HUES48 (cell line): ENCODE measurements at regions not wholly inside any gene's neighbourhood (a gene's known extent, or its start where the extent isn't known, plus 50 kb on each side); places are given as distances from the start of the nearest gene placed in this dataset.

Source experiments
- H3K27ac ChIP-seq: one replicate; pipeline ENCODE4 v1.7.0; 2013; ENCODE audit warnings: low read depth, low read length, inconsistent platforms
- H3K27me3 ChIP-seq: 2 replicates; pipeline ENCODE4 v1.6.1; 2013; ENCODE audit warnings: mild to moderate bottlenecking, low read length; ENCODE audit not compliant: control insufficient read depth, insufficient read depth
- H3K36me3 ChIP-seq: 2 replicates; pipeline ENCODE4 v1.6.1; 2013; ENCODE audit warnings: low read length; ENCODE audit not compliant: control insufficient read depth, insufficient read depth
- H3K4me1 ChIP-seq: 2 replicates; pipeline ENCODE4 v1.6.1; 2013; ENCODE audit warnings: mild to moderate bottlenecking, low read length; ENCODE audit not compliant: control insufficient read depth, insufficient read depth
- H3K4me3 ChIP-seq: 2 replicates; pipeline ENCODE4 v1.5.1; 2013; ENCODE audit warnings: mild to moderate bottlenecking, low read depth, low read length
- H3K9ac ChIP-seq: 2 replicates; pipeline ENCODE4 v1.6.1; 2013; ENCODE audit warnings: mild to moderate bottlenecking, low read depth, low read length, moderate library complexity
- H3K9me3 ChIP-seq: 2 replicates; pipeline ENCODE4 v1.6.1; 2013; ENCODE audit warnings: low read length; ENCODE audit not compliant: control insufficient read depth, insufficient read depth

DNA sequence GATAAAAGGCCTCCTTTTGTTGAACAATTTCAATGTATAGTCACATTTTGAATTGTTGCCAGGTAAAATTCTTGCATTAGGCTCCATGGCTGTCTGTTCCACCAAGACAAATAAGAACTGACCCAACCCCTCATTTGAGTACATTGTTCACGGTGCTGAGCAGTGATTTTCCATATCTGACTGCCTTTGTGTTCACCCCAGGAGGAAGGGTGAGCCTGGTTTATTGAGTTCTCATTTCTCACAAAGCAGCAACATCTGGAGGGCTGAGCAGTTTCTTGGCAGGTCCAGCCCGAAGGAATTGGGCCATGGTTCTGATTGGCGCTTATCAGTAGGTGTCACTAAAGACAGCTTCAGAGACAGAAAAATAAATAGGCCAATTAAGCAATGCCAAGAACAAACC, 149.1 kb downstream of the BMP4 start:
- Histone ChIP-seq H3K4me1 (no peaks in the 10 kb centered on the region), H3K27me3 (no peaks in the 10 kb centered on the region), H3K9me3 (no peaks in the 10 kb centered on the region), H3K4me3 (no peak overlapping the region), H3K27ac (no peak overlapping the region), H3K9ac (no peak overlapping the region), H3K36me3 (no peaks in the 10 kb centered on the region)

DNA sequence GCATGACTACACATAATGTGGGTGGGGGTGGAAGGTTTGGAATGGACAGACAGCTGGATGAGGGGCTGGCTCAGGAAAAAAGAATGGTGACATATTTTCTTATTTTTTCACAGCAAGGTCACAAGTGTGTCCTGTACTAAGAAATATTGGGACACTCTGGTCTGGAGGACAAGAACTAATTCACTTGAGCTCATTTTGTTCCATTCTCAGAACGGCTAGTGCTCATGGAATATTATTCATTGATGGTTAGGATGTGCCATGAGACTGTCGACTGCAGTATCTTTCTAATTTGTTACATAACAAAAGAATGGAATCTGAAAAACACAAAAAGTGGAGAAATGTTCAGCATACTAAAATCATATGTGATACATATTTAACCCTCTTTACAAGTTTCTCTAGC, 149.5 kb downstream of the BMP4 start:
- no peak overlapping the region for H3K9ac ChIP-seq
- H3K4me3 ChIP-seq: no peak overlapping the region
- H3K27ac ChIP-seq: no peak overlapping the region
- no peaks in the 10 kb centered on the region for H3K9me3 ChIP-seq
- no peaks in the 10 kb centered on the region for H3K36me3 ChIP-seq
- H3K4me1 ChIP-seq: no peaks in the 10 kb centered on the region
- no peaks in the 10 kb centered on the region for H3K27me3 ChIP-seq

DNA sequence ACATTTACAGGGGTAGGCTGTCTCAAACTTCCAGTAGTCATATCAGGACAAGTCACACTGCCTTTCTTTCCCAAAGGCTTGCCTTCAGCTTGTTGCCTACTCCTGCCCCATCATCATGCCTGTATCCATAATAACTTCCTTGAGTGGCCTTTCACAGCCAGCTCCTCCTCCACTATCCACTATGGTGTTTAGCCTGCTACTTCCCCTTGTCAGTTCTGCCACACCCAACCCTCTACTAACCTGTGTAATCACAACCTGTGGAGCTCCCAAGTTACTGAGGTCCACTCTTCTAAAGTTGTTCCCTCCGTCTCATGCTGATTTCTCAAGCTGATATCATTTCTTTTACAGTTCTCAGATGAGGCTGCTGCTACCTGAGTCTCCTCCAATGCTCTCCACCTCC, 159.9 kb downstream of the BMP4 start:
- Histone ChIP-seq H3K36me3 (no peaks in the 10 kb centered on the region), H3K4me1 (peaks cover 8% of the 10 kb centered on the region), H3K9ac (no peak overlapping the region), H3K27ac (no peak overlapping the region), H3K9me3 (no peaks in the 10 kb centered on the region), H3K27me3 (no peaks in the 10 kb centered on the region), H3K4me3 (no peak overlapping the region)

DNA sequence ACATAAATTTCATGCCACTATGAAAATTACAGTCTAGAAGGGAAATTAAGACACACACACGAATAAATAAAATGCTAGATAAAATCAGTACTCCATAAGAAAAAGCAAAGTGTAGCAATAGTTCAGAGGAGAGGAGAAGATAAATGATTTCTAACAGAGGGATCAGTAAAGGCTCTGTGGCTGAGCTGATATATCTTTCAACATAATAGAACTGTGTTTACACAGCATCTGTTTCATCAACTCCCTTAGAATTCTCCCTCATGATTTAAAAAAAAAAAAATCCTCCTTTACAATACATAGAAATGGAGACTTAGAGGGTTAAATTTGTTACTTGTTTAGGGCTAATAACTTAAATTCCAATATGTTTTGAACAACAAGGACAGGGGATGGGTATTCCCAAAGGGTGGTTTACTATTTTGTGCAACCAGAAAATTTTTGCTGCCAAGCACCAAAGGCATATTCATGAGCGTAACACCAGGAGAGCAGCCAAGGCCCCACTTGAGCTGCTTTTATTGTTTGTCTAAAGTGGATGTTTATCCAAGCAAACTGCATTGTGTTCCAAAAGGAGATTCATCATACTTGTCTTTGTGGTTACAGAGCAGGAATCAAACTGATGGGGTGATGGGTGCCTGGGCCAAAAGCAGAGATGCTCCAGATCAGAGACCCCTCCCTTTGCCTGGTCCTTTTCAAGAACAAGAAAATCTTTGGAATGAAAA, 162.7 kb downstream of the BMP4 start:
- Histone ChIP-seq H3K9ac (no peak overlapping the region), H3K27me3 (no peaks in the 10 kb centered on the region), H3K9me3 (no peaks in the 10 kb centered on the region), H3K4me1 (peaks cover 12% of the 10 kb centered on the region), H3K36me3 (no peaks in the 10 kb centered on the region), H3K27ac (no peak overlapping the region), H3K4me3 (no peak overlapping the region)

DNA sequence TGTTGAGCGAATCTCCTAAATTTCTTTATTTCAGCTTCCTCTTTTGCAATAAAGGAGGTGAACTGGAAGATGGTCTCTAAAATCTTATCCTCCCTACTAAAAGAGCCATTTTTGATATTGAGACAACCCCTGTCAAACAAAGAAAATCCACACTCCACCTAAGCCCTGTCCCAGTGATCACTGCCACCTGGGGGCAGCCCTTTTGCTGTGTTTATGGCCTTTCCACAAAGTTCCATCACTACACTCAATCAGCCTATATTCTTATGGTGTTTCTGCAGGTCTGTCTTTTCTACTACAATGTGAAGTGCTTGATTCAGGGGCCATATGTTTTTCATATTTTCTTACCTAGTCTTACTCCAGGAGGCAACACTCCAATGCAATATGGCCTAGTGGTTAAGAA, 163.7 kb downstream of the BMP4 start:
- Histone ChIP-seq H3K4me1 (peaks cover 12% of the 10 kb centered on the region), H3K9ac (no peak overlapping the region), H3K9me3 (no peaks in the 10 kb centered on the region), H3K36me3 (no peaks in the 10 kb centered on the region), H3K4me3 (no peak overlapping the region), H3K27me3 (no peaks in the 10 kb centered on the region), H3K27ac (no peak overlapping the region)

DNA sequence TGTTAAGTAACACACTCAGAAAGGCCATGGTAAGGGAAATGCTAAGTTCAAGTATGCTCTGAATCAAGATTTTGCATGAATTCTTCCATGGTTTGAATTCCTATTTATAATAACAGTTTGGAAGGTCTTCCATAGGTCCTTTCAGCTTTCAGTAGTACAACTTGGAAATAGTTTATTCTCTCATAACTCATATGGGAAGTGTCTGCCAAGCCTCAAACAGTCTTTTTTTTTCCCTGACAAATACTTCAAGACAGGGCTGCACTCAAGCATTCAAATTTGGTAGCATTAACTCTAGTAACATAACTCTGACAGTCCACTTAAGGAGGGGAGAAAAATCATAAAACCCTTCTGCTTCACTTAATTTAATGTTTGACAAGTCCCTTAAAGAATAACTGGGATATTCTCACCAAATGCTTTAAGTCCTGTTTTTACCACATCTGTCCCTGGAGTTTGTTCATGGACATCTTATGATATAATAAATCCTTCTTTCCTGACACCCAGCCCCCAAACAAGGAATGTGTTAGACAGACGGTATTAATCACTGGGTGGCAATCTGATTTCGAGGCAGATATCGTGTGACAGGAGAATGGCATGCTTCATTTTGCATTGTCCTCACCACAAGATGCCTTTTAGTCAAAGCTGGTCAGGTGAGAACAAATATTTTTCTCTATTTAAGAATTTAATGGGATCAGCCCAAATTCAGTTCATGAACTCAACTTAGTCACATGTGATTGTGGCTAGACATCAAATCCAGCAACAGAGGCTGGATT, 165.7 kb downstream of the BMP4 start:
- peaks cover 12% of the 10 kb centered on the region for H3K4me1 ChIP-seq
- H3K27me3 ChIP-seq: no peaks in the 10 kb centered on the region
- no peak overlapping the region for H3K9ac ChIP-seq
- H3K4me3 ChIP-seq: no peak overlapping the region
- H3K36me3 ChIP-seq: no peaks in the 10 kb centered on the region
- no peak overlapping the region for H3K27ac ChIP-seq
- H3K9me3 ChIP-seq: no peaks in the 10 kb centered on the region

DNA sequence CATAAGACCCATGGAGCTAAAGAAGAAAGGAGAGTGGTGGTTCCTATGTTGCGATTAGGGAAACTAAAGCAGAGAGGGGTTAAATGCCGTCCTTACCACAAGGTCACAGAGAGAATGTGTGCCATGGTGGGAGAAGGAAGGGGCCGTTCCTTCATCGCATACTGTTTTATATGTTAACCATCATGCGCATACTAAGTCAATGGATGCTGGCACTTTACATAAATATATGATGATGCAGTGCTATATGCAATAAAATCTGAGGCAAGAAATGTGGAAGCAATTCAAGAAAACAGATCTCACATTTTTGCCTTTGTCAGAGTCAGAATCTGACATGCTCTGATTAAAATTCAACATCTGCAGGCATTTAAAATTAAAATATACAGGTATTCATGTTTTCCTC, 168.1 kb downstream of the BMP4 start:
- no peak overlapping the region for H3K9ac ChIP-seq
- H3K9me3 ChIP-seq: no peaks in the 10 kb centered on the region
- H3K27me3 ChIP-seq: no peaks in the 10 kb centered on the region
- no peak overlapping the region for H3K27ac ChIP-seq
- H3K36me3 ChIP-seq: no peaks in the 10 kb centered on the region
- no peak overlapping the region for H3K4me3 ChIP-seq
- peaks cover 7% of the 10 kb centered on the region; the same call in 1 of the 2 replicates for H3K4me1 ChIP-seq

DNA sequence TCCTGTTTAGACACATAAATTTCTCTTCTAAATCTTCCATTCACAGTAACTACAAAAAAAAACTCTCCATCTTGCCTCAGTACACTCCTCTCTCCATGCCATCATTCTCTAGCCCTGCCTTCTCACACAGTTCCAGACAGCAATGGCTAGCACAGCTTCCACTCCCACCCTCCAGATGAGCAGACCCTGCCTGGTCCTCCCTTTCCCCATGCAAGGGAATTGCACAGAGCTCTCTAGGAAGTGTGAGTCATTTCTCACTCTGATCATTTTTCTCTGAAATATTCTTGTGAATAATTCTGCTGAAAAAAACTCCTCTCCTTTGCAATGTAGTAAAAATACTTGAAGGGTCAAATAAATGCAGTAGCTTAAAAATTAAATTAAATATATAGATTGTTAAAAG, 170.6 kb downstream of the BMP4 start:
- H3K4me1 ChIP-seq: 0 out of 2 replicates have a peak, but pooled peaks cover 4% of the 10 kb centered on the region
- H3K9me3 ChIP-seq: no peaks in the 10 kb centered on the region
- no peaks in the 10 kb centered on the region for H3K36me3 ChIP-seq
- no peak overlapping the region for H3K9ac ChIP-seq
- H3K27me3 ChIP-seq: no peaks in the 10 kb centered on the region
- H3K4me3 ChIP-seq: no peak overlapping the region
- H3K27ac ChIP-seq: no peak overlapping the region

DNA sequence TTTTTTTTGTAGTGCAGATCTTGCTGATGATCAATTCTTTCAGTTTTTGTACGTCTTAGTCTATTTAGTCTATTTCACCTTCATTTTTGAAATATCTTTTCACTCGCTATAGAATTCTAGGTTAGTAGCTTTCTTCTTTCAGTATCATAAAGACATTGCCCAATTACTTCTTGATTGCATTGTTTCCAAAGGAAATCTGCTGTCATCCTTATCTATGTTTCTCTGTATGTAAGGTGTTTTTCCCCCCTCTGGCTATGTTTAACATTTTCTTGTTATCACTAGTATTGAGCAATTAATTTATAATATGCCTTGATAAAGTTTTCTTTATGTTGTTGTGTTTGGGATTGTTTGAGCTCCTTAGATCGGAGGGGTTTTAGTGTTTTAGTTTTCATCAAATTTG, 171.9 kb downstream of the BMP4 start:
- Histone ChIP-seq H3K4me1 (no peaks in the 10 kb centered on the region), H3K27me3 (no peaks in the 10 kb centered on the region)

DNA sequence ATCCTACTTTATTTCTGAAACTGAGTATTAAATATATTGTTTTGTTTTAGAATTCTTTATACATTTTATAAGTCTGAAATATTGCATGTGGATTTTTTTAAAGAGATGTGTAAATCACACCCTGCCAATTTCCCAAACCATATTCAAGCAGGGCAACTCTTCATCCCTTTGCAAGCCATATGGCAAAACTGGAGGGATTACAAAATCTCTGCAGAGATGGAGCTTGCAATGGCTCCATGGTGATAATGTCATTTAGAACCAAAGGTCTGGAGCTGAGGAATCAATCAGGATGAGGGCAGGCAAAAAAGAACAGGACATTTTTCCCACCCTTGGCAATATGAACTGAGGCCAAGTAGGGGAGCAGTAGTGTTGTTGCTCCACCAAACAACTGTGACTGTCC, 173.4 kb downstream of the BMP4 start:
- no peaks in the 10 kb centered on the region for H3K4me1 ChIP-seq
- no peaks in the 10 kb centered on the region for H3K27me3 ChIP-seq
- no peak overlapping the region for H3K4me3 ChIP-seq
- H3K9ac ChIP-seq: no peak overlapping the region
- H3K27ac ChIP-seq: no peak overlapping the region
- no peaks in the 10 kb centered on the region for H3K9me3 ChIP-seq
- H3K36me3 ChIP-seq: no peaks in the 10 kb centered on the region

More for the DNA sequence above, 171.9 kb downstream of the BMP4 start:
- H3K9me3 ChIP-seq: no peaks in the 10 kb centered on the region
- H3K36me3 ChIP-seq: no peaks in the 10 kb centered on the region
- no peak overlapping the region for H3K4me3 ChIP-seq
- no peak overlapping the region for H3K27ac ChIP-seq
- no peak overlapping the region for H3K9ac ChIP-seq

DNA sequence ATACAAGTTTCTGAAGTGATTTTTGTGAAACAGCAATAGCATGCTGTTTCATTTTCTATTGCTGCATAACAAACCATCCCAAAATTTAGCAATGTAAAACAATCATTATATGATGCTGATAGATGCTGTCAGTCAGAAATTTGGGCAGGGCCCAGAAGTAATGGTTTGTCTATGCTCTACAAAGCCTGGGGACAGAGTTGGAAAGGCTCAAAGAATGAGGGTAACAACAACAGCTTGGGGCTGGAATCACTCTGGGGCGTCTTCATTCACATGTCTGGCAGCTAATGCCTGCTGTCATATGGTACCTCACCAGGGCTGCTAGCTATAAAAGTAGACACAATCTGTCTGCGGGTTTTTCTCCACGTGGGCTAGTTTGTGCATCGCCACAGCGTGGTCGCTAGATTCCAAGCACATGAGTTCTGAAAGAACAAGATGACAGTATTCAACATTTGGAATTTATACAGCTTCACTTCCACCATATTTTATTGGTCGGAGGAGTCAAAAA, 176.5 kb downstream of the BMP4 start:
- H3K4me3 ChIP-seq: no peak overlapping the region
- no peak overlapping the region for H3K9ac ChIP-seq
- H3K27ac ChIP-seq: no peak overlapping the region
- no peaks in the 10 kb centered on the region for H3K9me3 ChIP-seq
- H3K36me3 ChIP-seq: no peaks in the 10 kb centered on the region
- no peaks in the 10 kb centered on the region for H3K27me3 ChIP-seq
- no peaks in the 10 kb centered on the region for H3K4me1 ChIP-seq
